HAP-1 (cell line): ENCODE measurements at regions not wholly inside any gene's neighbourhood (a gene's known extent, or its start where the extent isn't known, plus 50 kb on each side); places are given as distances from the start of the nearest gene placed in this dataset.
A peak's percentile ranks its signal among the peaks of the same experiment; 100 is the strongest.

Source experiments
- DNase-seq, 2 experiments: peaks; one replicate each; pipeline ENCODE4 v3.0.0-alpha.2; 2016 to 2020; ENCODE audit warnings: low spot score in 2 of 2
- H3K27me3 ChIP-seq: fragments of 250-450 bp; sonication (Bioruptor Pico); 2 replicates; pipeline ENCODE4 v1.5.1; 2020; ENCODE audit warnings: low read depth, mild to moderate bottlenecking, moderate library complexity
- H3K36me3 ChIP-seq: fragments of 250-450 bp; sonication (Bioruptor Pico); replicated peaks from 2 replicates; pipeline ENCODE4 v1.5.1; 2020; ENCODE audit warnings: mild to moderate bottlenecking
- H3K4me1 ChIP-seq: fragments of 250-450 bp; sonication (Bioruptor Pico); 2 replicates; pipeline ENCODE4 v1.5.1; 2020; ENCODE audit warnings: mild to moderate bottlenecking
- H3K4me3 ChIP-seq: fragments of 250-450 bp; sonication (Bioruptor Pico); 2 replicates; pipeline ENCODE4 v1.5.1; 2020; ENCODE audit warnings: mild to moderate bottlenecking, moderate library complexity
- H3K9me3 ChIP-seq: fragments of 250-450 bp; sonication (Bioruptor Pico); 2 replicates; pipeline ENCODE4 v1.5.1; 2020; ENCODE audit warnings: mild to moderate bottlenecking, moderate library complexity
- in situ Hi-C: fragments of 300-500 bp; cut with MboI; formaldehyde crosslinking; loops from 3 replicates; pipeline ENCODE4 v1.14.3; 2020; ENCODE audit warnings: low sequenced_read_pairs, inconsistent platforms, mixed read lengths

GRCh38 chr1:189336115-189337100 lies 1141.3 kb downstream of the BRINP3 start:
- no peak overlapping the region for H3K4me3 ChIP-seq
- H3K4me1 ChIP-seq: no peaks in the 10 kb centered on the region; the same call in 1 of the 2 replicates
- DNase-seq: no peak
- no peaks in the 10 kb centered on the region for H3K36me3 ChIP-seq
- in situ Hi-C loops: no loop called here
- no peaks in the 10 kb centered on the region for H3K9me3 ChIP-seq
- no peaks in the 10 kb centered on the region for H3K27me3 ChIP-seq

- Histone ChIP-seq H3K27me3 (no peaks in the 10 kb centered on the region), H3K36me3 (no peaks in the 10 kb centered on the region), H3K4me3 (no peak overlapping the region), H3K4me1 (no peaks in the 10 kb centered on the region), H3K9me3 (no peaks in the 10 kb centered on the region)
- in situ Hi-C loops: no loop called here
- no peak for DNase-seq
Observed at GRCh38 chr1:189349607-189350006, 1128.1 kb downstream of the BRINP3 start.

GRCh38 chr1:189350983-189351616 lies 1126.6 kb downstream of the BRINP3 start:
- Histone ChIP-seq H3K4me1 (no peaks in the 10 kb centered on the region), H3K36me3 (no peaks in the 10 kb centered on the region), H3K27me3 (no peaks in the 10 kb centered on the region), H3K4me3 (no peak overlapping the region), H3K9me3 (no peaks in the 10 kb centered on the region)
- in situ Hi-C loops: no loop called here
- no peak for DNase-seq

GRCh38 chr1:189351960-189352359 lies 1125.7 kb downstream of the BRINP3 start:
- no peaks in the 10 kb centered on the region for H3K9me3 ChIP-seq
- no peak overlapping the region for H3K4me3 ChIP-seq
- in situ Hi-C loops: no loop called here
- H3K36me3 ChIP-seq: no peaks in the 10 kb centered on the region
- no peaks in the 10 kb centered on the region for H3K27me3 ChIP-seq
- no peak for DNase-seq
- H3K4me1 ChIP-seq: no peaks in the 10 kb centered on the region

- H3K4me1 ChIP-seq: no peaks in the 10 kb centered on the region
- H3K4me3 ChIP-seq: no peak overlapping the region
- in situ Hi-C loops: no loop called here
- no peaks in the 10 kb centered on the region for H3K9me3 ChIP-seq
- DNase-seq: no peak
- H3K36me3 ChIP-seq: no peaks in the 10 kb centered on the region
- H3K27me3 ChIP-seq: no peaks in the 10 kb centered on the region
Observed at GRCh38 chr1:189356206-189356605, 1121.5 kb downstream of the BRINP3 start.

GRCh38 chr1:189357317-189357716 lies 1120.3 kb downstream of the BRINP3 start:
- no peak overlapping the region for H3K4me3 ChIP-seq
- no peaks in the 10 kb centered on the region for H3K27me3 ChIP-seq
- in situ Hi-C loops: no loop called here
- H3K9me3 ChIP-seq: no peaks in the 10 kb centered on the region
- no peaks in the 10 kb centered on the region for H3K36me3 ChIP-seq
- H3K4me1 ChIP-seq: no peaks in the 10 kb centered on the region
- no peak for DNase-seq

GRCh38 chr1:189369612-189370011 lies 1108.1 kb downstream of the BRINP3 start:
- no peaks in the 10 kb centered on the region for H3K4me1 ChIP-seq
- no peak overlapping the region for H3K4me3 ChIP-seq
- no peaks in the 10 kb centered on the region for H3K36me3 ChIP-seq
- in situ Hi-C loops: no loop called here
- H3K27me3 ChIP-seq: no peaks in the 10 kb centered on the region
- no peak for DNase-seq
- H3K9me3 ChIP-seq: no peaks in the 10 kb centered on the region

GRCh38 chr1:189374816-189375215 lies 1102.8 kb downstream of the BRINP3 start:
- Histone ChIP-seq H3K36me3 (no peaks in the 10 kb centered on the region), H3K9me3 (no peaks in the 10 kb centered on the region), H3K27me3 (no peaks in the 10 kb centered on the region), H3K4me3 (no peak overlapping the region), H3K4me1 (no peaks in the 10 kb centered on the region)
- no peak for DNase-seq
- in situ Hi-C loops: no loop called here

GRCh38 chr1:189405419-189405818 lies 1072.2 kb downstream of the BRINP3 start:
- H3K27me3 ChIP-seq: no peaks in the 10 kb centered on the region
- H3K4me3 ChIP-seq: no peak overlapping the region
- in situ Hi-C loops: no loop called here
- peak; percentile 59 to 63 for DNase-seq
- peaks cover 2% of the 10 kb centered on the region; the same call in 1 of the 2 replicates for H3K9me3 ChIP-seq
- no peaks in the 10 kb centered on the region for H3K36me3 ChIP-seq
- H3K4me1 ChIP-seq: peaks cover 10% of the 10 kb centered on the region

- peaks cover 2% of the 10 kb centered on the region; the same call in 1 of the 2 replicates for H3K9me3 ChIP-seq
- H3K4me1 ChIP-seq: peaks cover 10% of the 10 kb centered on the region
- in situ Hi-C loops: no loop called here
- H3K4me3 ChIP-seq: no peak overlapping the region
- no peak for DNase-seq
- H3K36me3 ChIP-seq: no peaks in the 10 kb centered on the region
- H3K27me3 ChIP-seq: no peaks in the 10 kb centered on the region
Observed at GRCh38 chr1:189409774-189410173, 1067.9 kb downstream of the BRINP3 start.

- Histone ChIP-seq H3K9me3 (no peaks in the 10 kb centered on the region), H3K36me3 (no peaks in the 10 kb centered on the region), H3K4me1 (no peaks in the 10 kb centered on the region; the same call in 1 of the 2 replicates), H3K27me3 (no peaks in the 10 kb centered on the region), H3K4me3 (no peak overlapping the region)
- in situ Hi-C loops: no loop called here
- DNase-seq: no peak
Observed at GRCh38 chr1:189424746-189425331, 1052.8 kb downstream of the BRINP3 start.

GRCh38 chr1:189429610-189430009 lies 1048.1 kb downstream of the BRINP3 start:
- no peaks in the 10 kb centered on the region for H3K4me1 ChIP-seq
- H3K9me3 ChIP-seq: no peaks in the 10 kb centered on the region
- DNase-seq: no peak
- in situ Hi-C loops: no loop called here
- no peaks in the 10 kb centered on the region for H3K27me3 ChIP-seq
- no peaks in the 10 kb centered on the region for H3K36me3 ChIP-seq
- no peak overlapping the region for H3K4me3 ChIP-seq

GRCh38 chr1:189431447-189431846 lies 1046.2 kb downstream of the BRINP3 start:
- H3K36me3 ChIP-seq: no peaks in the 10 kb centered on the region
- no peak for DNase-seq
- H3K27me3 ChIP-seq: no peaks in the 10 kb centered on the region
- H3K9me3 ChIP-seq: no peaks in the 10 kb centered on the region
- no peaks in the 10 kb centered on the region for H3K4me1 ChIP-seq
- in situ Hi-C loops: no loop called here
- H3K4me3 ChIP-seq: no peak overlapping the region

GRCh38 chr1:189432753-189433152 lies 1044.9 kb downstream of the BRINP3 start:
- Histone ChIP-seq H3K27me3 (no peaks in the 10 kb centered on the region), H3K4me3 (no peak overlapping the region), H3K4me1 (no peaks in the 10 kb centered on the region), H3K9me3 (no peaks in the 10 kb centered on the region), H3K36me3 (no peaks in the 10 kb centered on the region)
- in situ Hi-C loops: no loop called here
- DNase-seq: no peak
